H1 (cell line): ENCODE measurements at regions not wholly inside any gene's neighbourhood (a gene's known extent, or its start where the extent isn't known, plus 50 kb on each side); places are given as distances from the start of the nearest gene placed in this dataset.

ENCODE experiments used
- NANOG ChIP-seq: IDR thresholded peaks from 2 replicates; pipeline ENCODE4 v1.6.1; 2011; ENCODE audit warnings: low read length, low read depth, mild to moderate bottlenecking, inconsistent platforms; ENCODE audit not compliant: insufficient read depth, poor library complexity, severe bottlenecking

GRCh38 chr14:80387563-80387981 is 176.3 kb upstream of the DIO2 start (continued):
- no peak for TF ChIP-seq NANOG
